NCI-H146 treated with DMSO at 0.1 percent for 48 hours (cell line): ENCODE measurements at regions not wholly inside any gene's neighbourhood (a gene's known extent, or its start where the extent isn't known, plus 50 kb on each side); places are given as distances from the start of the nearest gene placed in this dataset.

Source experiments
- DNase-seq: peaks from one replicate; lab custom pipeline; 2025; ENCODE audit not compliant: unreplicated experiment; lab: John Stamatoyannopoulos, UW

DNA sequence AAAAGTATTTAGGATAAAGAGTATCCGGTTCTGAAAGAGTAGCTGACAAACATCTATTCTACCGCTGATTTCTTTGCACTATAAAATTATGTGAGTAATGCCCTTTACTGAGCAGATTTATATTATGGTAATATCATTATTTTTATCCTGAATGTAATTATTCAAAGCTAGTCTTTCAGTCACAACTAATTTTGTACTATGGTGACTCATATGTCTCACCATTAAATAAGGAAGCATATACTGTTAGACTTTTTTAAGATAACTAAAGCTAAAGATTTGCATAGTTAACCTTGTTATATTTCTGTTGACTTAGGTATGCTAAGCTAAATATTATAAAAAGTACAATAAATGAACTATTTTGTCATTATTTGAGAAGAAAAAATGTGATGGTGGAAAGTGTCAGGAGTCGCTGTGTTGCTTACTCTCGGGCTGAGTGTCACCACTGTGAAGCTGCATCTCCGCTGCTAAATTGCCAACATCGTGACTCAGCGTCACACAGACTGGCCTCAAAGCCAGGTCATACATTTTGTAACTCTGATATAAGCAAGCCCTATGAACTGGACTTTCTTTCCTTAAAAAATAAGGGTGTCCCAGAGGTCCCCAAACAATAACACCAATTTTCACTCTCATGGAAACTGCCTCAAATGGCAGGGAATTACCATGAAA, 69.1 kb upstream of the SSTR1 start:
- no peak for DNase-seq

DNA sequence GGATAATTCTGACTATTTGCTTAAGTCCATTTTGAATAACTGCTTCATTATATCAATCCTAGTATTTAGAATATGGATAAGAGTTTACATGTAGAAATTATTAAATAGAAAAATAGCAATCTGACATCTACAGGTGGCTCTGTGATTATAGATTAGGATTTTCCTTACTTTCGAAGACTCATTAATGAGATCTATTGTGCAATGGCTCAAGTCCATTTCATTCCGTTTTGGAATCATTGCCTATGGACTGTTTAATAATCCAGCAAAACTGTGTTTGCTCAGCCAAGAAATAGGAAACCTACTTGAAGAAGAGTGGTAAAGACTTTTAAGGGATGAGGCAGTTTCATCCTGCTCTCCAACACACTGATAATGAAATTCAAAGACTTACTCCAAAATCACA, 67.8 kb upstream of the SSTR1 start:
- DNase-seq: no peak

- no peak for DNase-seq
These were observed 64.5 kb upstream of the SSTR1 start for GRCh38 chr14:38143170-38143569.

DNA sequence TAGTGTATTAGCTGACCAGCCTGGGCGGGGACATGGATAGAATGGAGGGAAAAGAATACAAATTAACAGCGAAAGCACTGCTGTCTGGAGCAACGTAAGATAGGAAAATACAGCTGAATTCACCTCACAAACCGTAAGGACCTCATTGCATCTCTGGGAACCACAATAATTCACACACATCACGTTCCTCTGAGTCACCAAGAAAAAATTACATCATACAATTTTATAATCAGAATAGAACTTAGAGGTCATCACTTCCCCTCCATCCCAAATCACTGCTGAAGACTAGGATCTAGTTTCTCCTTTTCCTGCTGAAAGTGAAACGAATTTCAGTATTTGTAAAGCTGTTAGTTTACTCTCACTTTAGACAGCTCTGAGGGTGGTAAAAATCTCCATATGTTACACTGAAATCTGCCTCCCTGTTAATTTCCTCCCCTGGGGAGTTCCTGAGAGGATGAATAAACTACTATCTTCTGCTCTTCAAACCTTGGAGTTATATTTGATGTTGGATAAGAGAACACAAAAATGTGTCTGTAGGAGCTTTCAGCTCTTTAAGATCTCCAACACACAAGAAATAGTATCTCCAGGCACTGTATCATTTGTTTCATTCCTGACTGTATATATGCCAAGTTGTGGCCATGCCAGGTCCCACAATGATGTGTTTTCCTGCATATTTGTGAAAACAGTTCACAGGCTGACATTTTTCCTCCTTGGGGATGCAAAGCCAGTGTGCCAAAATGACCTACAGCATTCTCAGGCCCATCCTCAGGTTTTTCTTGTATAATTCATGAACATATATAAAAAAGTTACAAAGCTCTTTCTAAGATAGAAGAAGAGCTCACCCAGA, 63.8 kb upstream of the SSTR1 start:
- DNase-seq: no peak

GRCh38 chr14:38145142-38145541, 62.6 kb upstream of the SSTR1 start:
- no peak for DNase-seq

GRCh38 chr14:38150075-38150474, 57.6 kb upstream of the SSTR1 start:
- DNase-seq: no peak
